K562 (cell line): ENCODE measurements at regions not wholly inside any gene's neighbourhood (a gene's known extent, or its start where the extent isn't known, plus 50 kb on each side); places are given as distances from the start of the nearest gene placed in this dataset.
A peak's percentile ranks its signal among the peaks of the same experiment; 100 is the strongest.

Experiments
- ARID4B ChIP-seq: sonication (generic); formaldehyde crosslinking; IDR thresholded peaks from 2 replicates; pipeline ENCODE4 v1.8.0; 2022; ENCODE audit warnings: mild to moderate bottlenecking, missing genetic modification reagents
- C11orf30 ChIP-seq: fragments of 450-650 bp; IDR thresholded peaks from 2 replicates; pipeline ENCODE4 v1.6.1; 2016; ENCODE audit warnings: low read depth, mild to moderate bottlenecking
- DPF2 ChIP-seq: fragments of 450-650 bp; IDR thresholded peaks from 2 replicates; pipeline ENCODE4 v1.6.1; 2016
- MAFG ChIP-seq: fragments of 450-650 bp; conservative IDR thresholded peaks from 2 replicates; pipeline ENCODE4 v1.6.1; 2016; ENCODE audit warnings: missing genetic modification characterization, missing compliant biosample characterization
- MCM3 ChIP-seq: fragments of 450-650 bp; IDR thresholded peaks from 2 replicates; pipeline ENCODE4 v1.6.1; 2016
- MEIS2 ChIP-seq: fragments of 450-650 bp; IDR thresholded peaks from 2 replicates; pipeline ENCODE4 v1.6.1; 2014; ENCODE audit warnings: mild to moderate bottlenecking; ENCODE audit not compliant: partially characterized antibody
- POLR2A ChIP-seq: fragments of 450-650 bp; conservative IDR thresholded peaks from 2 replicates; pipeline ENCODE4 v1.6.1; 2016
- POLR2H ChIP-seq: IDR thresholded peaks from 2 replicates; pipeline ENCODE4 v1.6.1; 2016; ENCODE audit warnings: missing genetic modification characterization, low read depth, mild to moderate bottlenecking, control low read depth, missing compliant biosample characterization, moderate library complexity
- PTBP1 ChIP-seq: fragments of 200-400 bp; formaldehyde crosslinking; IDR thresholded peaks from 2 replicates; pipeline ENCODE4 v1.6.1; 2017; ENCODE audit warnings: low read depth, low read length
- RUNX1 ChIP-seq: sonication (generic); IDR thresholded peaks from 2 replicates; pipeline ENCODE4 v1.6.1; 2016; ENCODE audit warnings: antibody characterized with exemption, low read depth
- ZBTB12 ChIP-seq: fragments of 250-450 bp; sonication (Bioruptor Pico); IDR thresholded peaks from 2 replicates; pipeline ENCODE4 v1.4.0; 2020
- ZNF134 ChIP-seq: fragments of 250-450 bp; sonication (Bioruptor Pico); conservative IDR thresholded peaks from 2 replicates; pipeline ENCODE4 v1.4.0; 2020

- TF ChIP-seq ARID4B (CRISPR knock-in tag) (no peak), POLR2A (no peak), MEIS2 (no peak), MCM3 (no peak), POLR2H (tag) (no peak), ZNF134 (no peak), PTBP1 (no peak), MAFG (tag) (peak; percentile 98), RUNX1 (no peak), ZBTB12 (CRISPR knock-in tag) (no peak), DPF2 (peak; percentile 44; the same call in 1 of the 2 replicates), C11orf30 (peak; percentile 96)
Observed at GRCh38 chr4:56147371-56147770, 198.6 kb downstream of the CEP135 start (continued).
